HG03521 (cell line): ENCODE measurements at regions not wholly inside any gene's neighbourhood (a gene's known extent, or its start where the extent isn't known, plus 50 kb on each side); places are given as distances from the start of the nearest gene placed in this dataset.
"Not testable (repeated sequence)": the region's sequence is repeated elsewhere in the genome, so short reads cannot be mapped to it uniquely, and the experiment has no call there.

Source experiments
- ATAC-seq: cut with Tn5 transposase; IDR thresholded peaks from one replicate; pipeline ENCODE4 v1.9.1; 2021; ENCODE audit warnings: mild to moderate bottlenecking, moderate library complexity; ENCODE audit not compliant: unreplicated experiment

DNA sequence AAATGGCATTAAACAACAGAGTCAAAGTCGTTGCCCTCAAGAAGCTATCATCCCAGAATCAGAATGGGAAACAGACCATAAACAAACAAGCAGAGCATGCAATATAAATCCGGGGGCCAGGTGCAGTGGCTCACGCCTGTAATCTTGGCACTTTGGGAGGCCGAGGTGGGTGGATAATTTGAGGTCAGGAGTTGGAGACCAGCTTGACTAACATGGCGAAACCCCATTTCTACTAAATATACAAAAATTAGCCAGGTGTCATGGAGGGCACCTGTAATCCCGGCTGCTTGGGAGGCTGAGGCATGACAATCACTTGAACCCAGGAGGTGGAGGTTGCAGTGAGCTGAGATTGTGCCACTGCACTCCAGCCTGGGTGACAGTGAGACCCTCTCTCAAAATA, 249.8 kb downstream of the CYRIA start:
- not testable (repeated sequence) for ATAC-seq

- no peak for ATAC-seq
Measured at GRCh38 chr2:16413947-16414346, 251.7 kb downstream of the CYRIA start.

DNA sequence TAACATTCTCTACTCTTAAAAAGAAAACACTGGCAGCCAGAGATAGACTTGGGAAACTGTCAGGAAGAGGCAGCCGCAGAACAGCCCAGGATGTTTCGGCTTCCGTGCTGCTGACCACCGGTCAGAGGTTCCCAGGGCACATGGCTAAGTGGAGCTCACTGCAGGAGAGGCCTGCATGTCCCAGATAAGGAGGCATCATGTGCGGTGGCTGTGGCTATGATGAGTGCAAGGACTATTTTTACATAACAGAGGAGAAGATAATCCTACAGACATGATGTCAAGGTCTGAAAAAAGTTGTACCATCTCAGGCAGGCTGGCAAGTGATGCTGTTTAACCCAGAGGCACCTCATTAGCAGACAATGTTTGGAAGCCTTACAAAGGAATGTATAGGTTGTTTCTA, 252.3 kb downstream of the CYRIA start:
- ATAC-seq: no peak

DNA sequence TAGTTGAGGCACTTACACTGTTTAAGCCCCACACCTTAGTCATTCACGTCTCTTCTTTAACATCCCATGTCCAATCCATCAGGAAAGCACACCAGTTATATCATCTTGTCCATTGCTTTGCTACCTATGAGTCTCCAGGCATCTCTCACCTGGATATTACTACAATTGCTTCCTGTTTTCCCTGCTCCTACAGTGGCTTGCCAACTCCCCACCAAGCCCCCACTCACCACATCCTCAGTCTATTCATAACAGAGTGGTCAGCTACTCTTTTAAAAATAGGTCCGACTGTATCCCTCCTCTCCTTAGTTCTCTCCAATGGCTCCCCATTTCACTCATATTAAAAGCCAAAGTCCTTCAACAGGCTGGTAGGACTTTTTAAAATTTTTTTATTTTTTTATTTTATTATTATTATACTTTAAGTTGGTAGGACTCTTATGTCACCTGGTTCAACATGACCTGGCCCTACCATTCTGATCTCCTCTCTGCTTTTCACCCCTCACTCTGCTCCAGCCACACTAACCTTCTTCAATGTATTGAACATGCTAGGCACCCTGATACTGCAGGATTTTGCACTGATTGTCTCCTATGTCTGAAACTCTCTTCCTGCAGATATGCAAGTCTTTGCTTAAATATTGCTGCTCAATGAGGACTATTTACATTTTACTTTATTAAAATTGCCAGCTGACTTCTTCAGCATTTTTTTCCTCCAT, 253.2 kb downstream of the CYRIA start:
- no peak for ATAC-seq

- no peak for ATAC-seq
Measured at GRCh38 chr2:16411788-16412187, 253.8 kb downstream of the CYRIA start.

DNA sequence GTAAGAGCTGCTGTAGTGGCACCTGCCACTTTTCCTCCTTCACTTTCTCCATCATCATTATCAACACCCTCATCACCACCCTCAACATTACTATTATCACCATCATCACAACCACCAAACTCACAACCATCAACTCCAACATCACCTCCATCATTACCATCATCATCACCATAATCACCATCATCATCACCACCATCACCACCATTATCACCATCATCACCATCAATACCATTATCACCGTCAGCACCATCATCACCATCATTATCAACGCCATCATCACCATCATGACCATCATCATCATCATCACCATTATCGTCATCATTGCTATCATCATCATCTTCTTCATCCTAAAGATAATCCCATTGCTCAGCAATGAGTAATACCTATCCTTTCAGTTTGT, 255.8 kb downstream of the CYRIA start:
- ATAC-seq: no peak

- ATAC-seq: no peak
Measured at GRCh38 chr2:16409006-16409390, 256.6 kb downstream of the CYRIA start.

GRCh38 chr2:16408331-16409005, 257.2 kb downstream of the CYRIA start:
- no peak for ATAC-seq

DNA sequence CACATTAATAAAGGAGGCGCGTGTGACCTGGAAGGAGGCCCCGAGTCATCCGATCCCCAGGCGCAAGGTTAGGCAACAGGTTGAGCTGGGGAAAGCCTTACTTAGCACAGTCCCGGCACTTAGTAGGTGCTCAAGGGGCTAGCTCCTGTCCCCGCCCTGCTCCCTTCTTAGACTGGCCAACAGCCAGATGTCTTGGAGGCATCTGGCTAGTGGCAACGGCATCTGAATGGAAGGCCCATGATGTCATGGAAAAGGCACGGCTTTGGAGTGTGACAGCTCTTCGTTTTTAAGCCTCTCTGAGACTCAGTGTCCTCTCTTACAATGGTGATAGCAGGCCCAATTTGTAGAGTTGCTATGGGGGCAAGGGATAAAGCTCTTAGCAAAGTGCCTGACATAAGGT, 258.3 kb downstream of the CYRIA start:
- no peak for ATAC-seq

GRCh38 chr2:16406496-16407289, 258.9 kb downstream of the CYRIA start:
- no peak for ATAC-seq

GRCh38 chr2:16405551-16405950, 260.1 kb downstream of the CYRIA start:
- no peak for ATAC-seq

DNA sequence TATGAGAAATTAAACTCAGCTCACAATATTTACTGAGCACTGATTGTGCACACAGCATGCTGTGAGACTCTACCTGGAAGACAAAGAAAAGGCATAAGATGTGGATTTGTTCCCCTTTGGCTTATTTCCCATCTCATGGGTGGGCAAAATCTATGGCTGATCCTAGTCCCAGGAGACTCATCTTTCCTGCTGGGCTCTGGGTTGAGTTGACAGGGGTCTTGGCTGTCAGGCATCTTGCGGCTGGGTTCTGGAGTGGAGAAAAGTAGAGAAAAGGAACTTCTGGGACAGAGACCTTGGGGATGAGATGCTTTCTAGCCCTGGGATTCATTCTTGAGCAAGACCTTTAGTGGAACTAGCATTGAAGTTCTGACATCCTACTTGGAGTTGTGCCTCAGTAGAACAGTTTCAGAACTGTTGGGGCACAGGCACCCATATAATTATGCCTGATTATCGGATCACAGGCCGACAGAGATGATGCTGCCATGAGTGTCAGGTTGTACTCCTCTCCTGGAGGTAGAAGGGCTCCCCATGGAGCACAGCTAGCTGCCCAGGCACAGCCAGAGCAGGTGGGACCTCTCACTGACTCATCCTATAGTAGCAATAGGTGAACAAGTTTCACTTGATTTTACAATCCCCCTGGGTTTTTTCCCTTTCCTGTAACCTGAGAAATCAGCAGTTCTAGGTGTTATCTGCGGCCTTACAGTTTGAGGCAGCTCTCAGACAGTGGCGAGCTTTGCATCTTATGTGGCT, 260.9 kb downstream of the CYRIA start:
- no peak for ATAC-seq

- no peak for ATAC-seq
Measured at GRCh38 chr2:16404146-16404545, 261.5 kb downstream of the CYRIA start.

DNA sequence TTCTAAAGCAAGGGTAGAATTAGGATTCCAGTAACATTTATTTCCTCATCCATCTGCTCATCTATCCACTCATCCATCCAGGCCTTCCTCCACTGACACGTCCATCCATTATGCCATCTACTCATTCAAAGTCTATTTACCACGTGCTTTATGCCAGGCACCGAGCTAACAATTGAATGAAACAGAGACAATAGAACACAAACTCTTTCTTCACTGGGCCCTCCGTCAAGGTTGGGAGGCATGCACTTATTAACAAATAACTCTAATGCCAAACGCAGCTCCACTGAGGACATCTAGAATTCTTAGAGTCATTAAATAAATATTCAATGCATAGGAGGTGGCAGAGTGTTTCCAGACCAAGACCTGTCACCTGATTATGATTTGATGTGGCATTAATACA, 262.7 kb downstream of the CYRIA start:
- ATAC-seq: no peak

DNA sequence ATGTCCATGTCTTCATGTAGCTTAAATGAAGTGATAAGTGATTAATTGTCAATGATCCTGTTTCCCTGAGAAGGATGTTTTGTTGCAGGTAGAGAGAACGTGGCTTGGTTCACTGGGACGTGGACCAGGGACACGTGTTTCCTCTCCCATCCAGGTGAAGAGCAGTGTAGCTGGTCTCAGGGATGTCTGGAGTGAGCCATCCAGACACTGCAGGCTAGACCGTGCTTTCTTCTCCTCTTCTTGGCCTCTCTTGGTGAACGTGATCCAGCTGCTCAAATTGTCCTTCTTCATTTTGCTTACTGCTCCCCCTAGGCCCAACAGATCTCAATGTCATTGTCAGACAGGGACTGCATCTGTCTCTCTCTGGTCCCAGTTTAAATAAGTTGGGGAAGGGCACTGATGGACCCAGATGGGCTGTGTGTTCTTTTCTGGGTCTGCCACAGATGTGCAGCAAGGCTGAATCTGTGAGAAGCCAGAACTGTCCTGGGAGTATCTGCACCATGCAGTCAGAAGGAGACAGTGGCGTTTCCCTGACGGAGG, 263.8 kb downstream of the CYRIA start:
- ATAC-seq: no peak

DNA sequence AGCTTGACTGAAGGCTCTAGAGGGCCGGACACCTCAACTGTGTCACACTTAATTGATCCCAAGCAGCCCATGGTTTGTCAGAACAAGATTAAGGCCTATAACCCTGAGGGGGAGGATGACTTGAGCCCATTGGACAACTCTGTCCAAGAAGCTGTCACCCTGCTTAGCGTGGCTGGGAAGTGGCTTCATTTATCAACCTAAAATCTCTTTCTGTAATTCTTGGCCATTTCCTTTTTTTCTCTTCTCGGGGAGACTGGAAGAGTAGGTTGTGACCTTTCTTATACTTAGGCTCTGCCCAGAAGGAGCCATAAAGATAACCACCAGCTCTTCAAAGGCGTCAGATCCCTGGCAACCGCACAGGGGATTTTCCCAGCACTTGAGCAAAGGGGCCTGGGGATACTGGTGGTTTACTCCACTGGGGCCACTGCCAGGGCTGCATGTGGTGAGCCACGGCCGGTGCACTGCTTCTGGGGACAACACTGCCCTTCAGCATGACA, 265.5 kb downstream of the CYRIA start:
- ATAC-seq: no peak

- no peak for ATAC-seq
Measured at GRCh38 chr2:16398486-16399043, 267.1 kb downstream of the CYRIA start.

DNA sequence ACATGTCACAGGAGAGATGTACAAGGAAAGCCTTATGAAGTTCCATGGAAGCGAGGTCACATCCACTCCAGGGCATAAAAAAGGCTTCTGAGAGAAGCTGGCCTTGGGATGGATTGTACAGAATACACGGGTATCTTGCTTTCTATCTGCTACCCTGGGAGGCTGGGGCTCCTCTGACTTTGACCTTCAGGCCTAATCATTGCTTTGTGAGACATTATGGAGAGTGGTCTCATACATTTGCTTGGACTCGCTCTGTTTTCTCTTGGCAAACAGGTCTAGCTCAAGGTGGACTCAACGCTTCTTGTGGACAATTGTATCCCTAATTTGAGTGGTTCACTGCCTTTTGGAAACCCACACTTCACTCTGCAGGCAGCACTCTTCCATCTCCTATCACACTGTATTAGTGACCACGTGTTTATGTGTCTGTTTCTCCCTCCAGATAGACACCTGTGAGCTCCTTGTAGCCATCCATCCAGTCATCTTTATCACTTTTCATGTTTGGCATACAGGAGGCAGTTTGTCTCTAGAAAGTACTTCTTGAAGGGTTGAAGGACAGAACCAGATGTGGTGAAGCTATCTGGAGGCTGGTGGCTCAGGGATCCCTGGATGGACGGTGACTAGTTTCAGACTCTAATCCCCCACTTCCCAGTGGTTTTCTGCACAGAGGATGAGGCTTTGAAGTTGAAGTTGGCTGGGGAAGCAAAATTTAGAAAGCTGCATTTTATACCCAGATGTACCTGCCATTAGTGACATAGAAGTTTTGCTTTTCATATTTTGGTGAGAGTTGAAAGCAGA, 267.8 kb downstream of the CYRIA start:
- no peak for ATAC-seq

DNA sequence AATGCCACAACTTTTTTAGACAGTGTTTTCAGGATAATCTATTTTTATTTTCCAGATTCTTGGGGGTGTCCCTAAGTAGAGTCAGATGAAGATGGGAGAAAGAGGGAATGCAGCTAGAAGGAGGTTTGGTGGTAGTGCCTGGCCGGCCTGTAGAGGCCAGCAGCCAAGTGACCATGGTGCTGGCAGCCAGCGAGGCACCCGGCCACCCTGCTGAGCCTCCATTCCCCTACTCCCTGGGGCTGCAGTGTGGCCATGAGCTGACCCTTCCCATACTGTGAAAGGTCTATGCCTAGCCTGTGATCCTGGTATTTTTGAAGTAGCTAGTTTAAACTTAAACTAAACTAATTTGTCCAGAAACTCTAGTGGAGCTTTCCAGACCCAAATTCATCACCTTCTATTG, 268.6 kb downstream of the CYRIA start:
- no peak for ATAC-seq

DNA sequence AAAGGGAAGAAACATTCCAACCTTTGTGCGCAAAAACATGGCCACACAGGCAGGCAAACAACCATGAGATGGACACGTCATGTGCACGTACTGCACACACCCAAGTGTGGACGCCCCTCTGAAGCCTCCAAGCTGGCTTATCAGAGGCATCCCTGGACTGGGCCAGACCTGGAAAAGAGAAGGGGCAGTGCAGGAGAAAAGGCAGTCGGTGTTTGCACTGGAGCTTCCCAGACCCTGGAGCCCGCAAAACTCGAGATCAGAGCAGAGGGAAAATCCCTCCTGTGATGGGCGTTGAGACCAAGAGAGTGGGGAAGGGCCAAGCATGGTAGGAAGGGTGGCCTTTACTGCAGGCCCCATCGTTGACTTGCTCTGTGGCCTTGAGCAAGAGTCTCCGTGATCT, 269.5 kb downstream of the CYRIA start:
- no peak for ATAC-seq
